K562 (cell line): ENCODE measurements at regions not wholly inside any gene's neighbourhood (a gene's known extent, or its start where the extent isn't known, plus 50 kb on each side); places are given as distances from the start of the nearest gene placed in this dataset.

ENCODE experiments used
- ATAC-seq: fragments of 200-7000 bp; cut with Tn5 transposase; 3 replicates; pipeline ENCODE4 v1.9.1; 2020; ENCODE audit warnings: moderate library complexity
- BruUV-seq: library from RNA; stranded (reverse); fragments of 400-500 nt; replicated peaks from 2 replicates; lab custom pipeline; 2021; lab: Mats Ljungman, UMichigan
- CTCF ChIA-PET: fragments of 300-600 bp; formaldehyde crosslinking; extraction: SDS; loops from one replicate; lab custom pipeline; 2021; ENCODE audit warnings: low intra/inter-chr PET ratio; lab: Yijun Ruan, JAX
- POLR2A ChIA-PET: fragments of 300-600, 350-650 bp; sonication (Branson Sonifier 250); formaldehyde crosslinking; extraction: SDS; loops from one replicate; lab custom pipeline; 2021; ENCODE audit warnings: antibody characterized with exemption, inconsistent platforms; lab: Yijun Ruan, JAX
- DNase-seq, 4 experiments: peaks; one replicate each; pipeline versions ENCODE4 v3.0.0 to v3.0.0-alpha.2; 2011 to 2018; ENCODE audit warnings: low spot score in 3 of 4, mixed read lengths in 3 of 4; ENCODE audit errors: extremely low read depth in 1 of 4
- FAIRE-seq: peaks from 2 replicates; lab custom pipeline; 2011; peaks lifted over from hg19 to GRCh38; lab: Jason Lieb, UNC
- H2AFZ ChIP-seq: 2 replicates; pipeline ENCODE4 v1.6.0; 2011; ENCODE audit warnings: low read depth, low read length, control low read depth, inconsistent platforms
- H3K27ac ChIP-seq: fragments of 200-600 bp; 3 replicates; pipeline ENCODE4 v1.8.0; 2011; ENCODE audit warnings: low read depth, mild to moderate bottlenecking, control low read depth, inconsistent platforms, low read length, moderate library complexity, mixed read lengths; ENCODE audit errors: extremely low read depth
- H3K27me3 ChIP-seq, 2 experiments: fragments of 300-600 bp in 1 of 2; 2 replicates in 1 of 2; 3 replicates in 1 of 2; pipeline versions ENCODE4 v1.6.0 to v1.8.0; 2011; ENCODE audit warnings: inconsistent platforms in 2 of 2, low read length in 2 of 2, mild to moderate bottlenecking in 1 of 2, mixed read lengths in 1 of 2, moderate library complexity in 1 of 2; ENCODE audit not compliant: control insufficient read depth in 2 of 2, insufficient read depth in 2 of 2
- H3K36me3 ChIP-seq: fragments of 300-600 bp; 3 replicates; pipeline ENCODE4 v1.8.0; 2011; ENCODE audit warnings: mild to moderate bottlenecking, low read length, inconsistent platforms; ENCODE audit not compliant: control insufficient read depth, insufficient read depth
- H3K4me1 ChIP-seq, 2 experiments: fragments of 200-600 bp in 1 of 2; replicated peaks in 1 of 2; 2 replicates in 1 of 2; 3 replicates in 1 of 2; pipeline versions ENCODE4 v1.5.1 to v1.8.0; 2011; ENCODE audit warnings: inconsistent platforms in 2 of 2, low read length in 2 of 2, mild to moderate bottlenecking in 1 of 2, mixed read lengths in 1 of 2, moderate library complexity in 1 of 2; ENCODE audit not compliant: control insufficient read depth in 2 of 2, insufficient read depth in 2 of 2
- H3K4me2 ChIP-seq: 2 replicates; pipeline ENCODE4 v1.6.1; 2011; ENCODE audit warnings: low read length, control low read depth, inconsistent platforms, mixed read lengths; ENCODE audit not compliant: insufficient read depth
- H3K4me3 ChIP-seq: fragments of 200-600 bp; sonication (generic), shearing (Covaris generic); 2 replicates; pipeline ENCODE4 v1.5.1; 2016; ENCODE audit warnings: control low read depth, inconsistent platforms
- H3K79me2 ChIP-seq: fragments of 200-600 bp; 3 replicates; pipeline ENCODE4 v1.8.0; 2011; ENCODE audit warnings: low read length, inconsistent platforms; ENCODE audit not compliant: control insufficient read depth, insufficient read depth
- H3K9ac ChIP-seq, 2 experiments: 2 replicates each; pipeline versions ENCODE4 v1.6.0 to v1.6.1; 2011; ENCODE audit warnings: low read depth in 2 of 2, low read length in 2 of 2, control low read depth in 1 of 2, inconsistent platforms in 1 of 2, mild to moderate bottlenecking in 1 of 2, mixed read lengths in 1 of 2; ENCODE audit not compliant: insufficient read depth in 1 of 2
- H3K9me1 ChIP-seq: one replicate; pipeline ENCODE4 v1.6.0; 2011; ENCODE audit warnings: inconsistent platforms, mild to moderate bottlenecking, low read length, moderate library complexity; ENCODE audit not compliant: control insufficient read depth, insufficient read depth
- H3K9me3 ChIP-seq: replicated peaks from 2 replicates; pipeline ENCODE4 v1.5.1; 2011; ENCODE audit warnings: low read depth, low read length, inconsistent platforms; ENCODE audit not compliant: control insufficient read depth, insufficient read depth
- H4K20me1 ChIP-seq: replicated peaks from 2 replicates; pipeline ENCODE4 v1.6.1; 2011; ENCODE audit warnings: low read length, inconsistent platforms, mixed read lengths; ENCODE audit not compliant: control insufficient read depth, insufficient read depth
- BRD4 ChIP-seq: fragments of 200-600 bp; sonication (generic); IDR thresholded peaks from 2 replicates; pipeline ENCODE4 v1.6.1; 2017; ENCODE audit warnings: inconsistent platforms
- LARP7 ChIP-seq: fragments of 450-650 bp; IDR thresholded peaks from 2 replicates; pipeline ENCODE4 v1.6.1; 2016
- MIER1 ChIP-seq: fragments of 450-650 bp; IDR thresholded peaks from 2 replicates; pipeline ENCODE4 v1.6.1; 2016; ENCODE audit warnings: antibody characterized with exemption, mild to moderate bottlenecking, low read depth
- NELFE ChIP-seq: IDR thresholded peaks from 2 replicates; pipeline ENCODE4 v1.6.1; 2011; ENCODE audit warnings: mild to moderate bottlenecking; ENCODE audit not compliant: insufficient read depth, insufficient read length
- NR4A1 ChIP-seq, 2 experiments: fragments of 250-450 bp in 1 of 2; fragments of 450-650 bp in 1 of 2; sonication (Bioruptor Pico) in 1 of 2; IDR thresholded peaks; 2 replicates each; pipeline versions ENCODE4 v1.4.0 to v1.6.1; 2016 to 2020; ENCODE audit warnings: mild to moderate bottlenecking in 2 of 2, missing compliant biosample characterization in 1 of 2, missing genetic modification characterization in 1 of 2, moderate library complexity in 1 of 2
- OTX1 ChIP-seq: fragments of 450-650 bp; formaldehyde crosslinking; IDR thresholded peaks from 2 replicates; pipeline ENCODE4 v1.4.0; 2022; ENCODE audit warnings: mild to moderate bottlenecking
- PHF21A ChIP-seq: fragments of 450-650 bp; IDR thresholded peaks from 2 replicates; pipeline ENCODE4 v1.6.1; 2017; ENCODE audit warnings: low read depth, borderline replicate concordance
- PYGO2 ChIP-seq: fragments of 450-650 bp; IDR thresholded peaks from 2 replicates; pipeline ENCODE4 v1.6.1; 2016; ENCODE audit warnings: mild to moderate bottlenecking, missing genetic modification characterization, moderate library complexity, missing compliant biosample characterization
- RCOR1 ChIP-seq, 2 experiments: IDR thresholded peaks; 2 replicates each; pipeline ENCODE4 v1.6.1; 2012; ENCODE audit warnings: low read depth in 2 of 2, low read length in 2 of 2, borderline replicate concordance in 1 of 2, improper control_type of control experiment in 1 of 2
- SREBF1 ChIP-seq: fragments of 150-350 bp; IDR thresholded peaks from 2 replicates; pipeline ENCODE4 v1.6.1; 2014; ENCODE audit warnings: antibody characterized with exemption, low read depth, low read length, borderline replicate concordance
- TGIF2 ChIP-seq: sonication (generic); formaldehyde crosslinking; IDR thresholded peaks from 2 replicates; pipeline ENCODE4 v1.8.1; 2022; ENCODE audit warnings: mild to moderate bottlenecking, missing genetic modification reagents, moderate library complexity
- ZFP91 ChIP-seq: sonication (generic); formaldehyde crosslinking; IDR thresholded peaks from 2 replicates; pipeline ENCODE4 v1.8.0; 2022; ENCODE audit warnings: mild to moderate bottlenecking, missing genetic modification reagents
- ZFPM2 ChIP-seq: fragments of 250-450 bp; sonication (Bioruptor Pico); IDR thresholded peaks from 2 replicates; pipeline ENCODE4 v1.5.1; 2022; ENCODE audit warnings: mild to moderate bottlenecking
- ZKSCAN8 ChIP-seq: fragments of 200-800 bp; sonication (Bioruptor generic); IDR thresholded peaks from 2 replicates; pipeline ENCODE4 v1.6.1; 2016; ENCODE audit warnings: missing genetic modification characterization, missing compliant biosample characterization
- ZMIZ1 ChIP-seq, 2 experiments: fragments of 150-350 bp in 1 of 2; IDR thresholded peaks; 2 replicates each; pipeline ENCODE4 v1.6.1; 2012 to 2016; ENCODE audit warnings: low read depth in 2 of 2, low read length in 2 of 2, mild to moderate bottlenecking in 1 of 2, moderate library complexity in 1 of 2
- ZNF239 ChIP-seq: fragments of 250-450 bp; sonication (Bioruptor Pico); IDR thresholded peaks from 2 replicates; pipeline ENCODE4 v1.4.0; 2020; ENCODE audit warnings: mild to moderate bottlenecking
- ZNF436 ChIP-seq: fragments of 250-450, 450-650 bp; sonication (Bioruptor Pico); formaldehyde crosslinking; IDR thresholded peaks from 2 replicates; pipeline ENCODE4 v1.7.0; 2020; ENCODE audit warnings: mild to moderate bottlenecking
- WGBS: fragments of 100-300 bp; shearing (Covaris generic); methylation state at CpG from one replicate; pipeline ENCODE4 v1.1.6; 2016; ENCODE audit warnings: low coverage, mixed read lengths; ENCODE audit not compliant: insufficient coverage; ENCODE audit errors: missing lambda C conversion rate; 5-methylcytosine and 5-hydroxymethylcytosine counted together
- in situ Hi-C: fragments of 300-500 bp; cut with MboI; formaldehyde crosslinking; loops from 4 replicates; pipeline ENCODE4 v1.15.0; 2018; ENCODE audit warnings: inconsistent platforms, mixed read lengths
- intact Hi-C: fragments of 100-400 bp; cut with micrococcal nuclease; formaldehyde crosslinking; loops from 2 replicates; pipeline ENCODE4 v1.14.2; 2022

- TF ChIP-seq ZNF436 (CRISPR knock-in tag), result no peak
- TF ChIP-seq NELFE, result no peak
These were observed 190.1 kb upstream of the CDH4 start (continued) for GRCh38 chr20:61061981-61062380.

- H3K9me3 ChIP-seq, result no peaks in the 10 kb centered on the region
- no peaks in the 10 kb centered on the region for H4K20me1 ChIP-seq
- no peak for FAIRE-seq
- no peak for DNase-seq
- no peak overlapping the region for H3K4me2 ChIP-seq
- H3K36me3 ChIP-seq, result no peaks in the 10 kb centered on the region
- H2AFZ ChIP-seq, result no peak overlapping the region
- H3K27me3 ChIP-seq, result no peaks in the 10 kb centered on the region; a peak in 2 of 5 replicates
- intact Hi-C loops (no loop called here), in situ Hi-C loops (no loop called here)
- ChIA-PET POLR2A (interaction anchor here (0.7 kb wide), 1 partner anchor 37 kb away, joined by 3 read pairs; no protein-coding TSS in a partner anchor), CTCF (no interaction called here)
- BruUV-seq, result no TSS peak
- no peaks in the 10 kb centered on the region for H3K4me1 ChIP-seq
- no peak overlapping the region for H3K4me3 ChIP-seq
- no peak overlapping the region for H3K27ac ChIP-seq
- under 1% methylated on average over 10 of the region's 10 CpGs for WGBS
- H3K9me1 ChIP-seq, result no peaks in the 10 kb centered on the region
- H3K9ac ChIP-seq, result no peak overlapping the region
- no peak for ATAC-seq
- no peaks in the 10 kb centered on the region for H3K79me2 ChIP-seq
- TF ChIP-seq SREBF1, result no peak
- TF ChIP-seq ZMIZ1 (IDR thresholded peaks at IDR 0.05; ENCODE audit: low read depth in 2 of 2, low read length in 2 of 2), result no peak
- no peak for TF ChIP-seq BRD4
- no peak for TF ChIP-seq PHF21A
- TF ChIP-seq ZFP91 (CRISPR knock-in tag), result no peak
- TF ChIP-seq LARP7, result no peak
- TF ChIP-seq PYGO2 (tag), result no peak
- TF ChIP-seq ZFPM2 (CRISPR knock-in tag), result no peak
- no peak for TF ChIP-seq OTX1 (CRISPR knock-in tag)
- TF ChIP-seq NR4A1 (CRISPR knock-in tag; IDR thresholded peaks at IDR 0.05), result no peak
- no peak for TF ChIP-seq NR4A1 (tag; IDR thresholded peaks at IDR 0.05)
- no peak for TF ChIP-seq ZKSCAN8
- no peak for TF ChIP-seq TGIF2 (CRISPR knock-in tag)
- TF ChIP-seq RCOR1 (IDR thresholded peaks at IDR 0.05; ENCODE audit: borderline replicate concordance in 1 of 2, low read depth in 2 of 2, low read length in 2 of 2), result no peak
- no peak for TF ChIP-seq ZNF239
- no peak for TF ChIP-seq MIER1
- TF ChIP-seq, all 486 proteins: peak for 0
These were observed 186.2 kb upstream of the CDH4 start for GRCh38 chr20:61065853-61066252.
